Erythroblast (primary cell): ENCODE measurements at regions not wholly inside any gene's neighbourhood (a gene's known extent, or its start where the extent isn't known, plus 50 kb on each side); places are given as distances from the start of the nearest gene placed in this dataset.

Experiments
- DNase-seq, 2 experiments: peaks; one replicate each; lab custom pipeline; 2025; lab: John Stamatoyannopoulos, UW
- GATA1 ChIP-seq: IDR thresholded peaks from 2 replicates; pipeline ENCODE4 v1.6.1; 2011; ENCODE audit warnings: low read depth, mild to moderate bottlenecking, control low read depth, low read length, moderate library complexity
- POLR2A ChIP-seq: IDR thresholded peaks from 2 replicates; pipeline ENCODE4 v1.6.1; 2011; ENCODE audit warnings: mild to moderate bottlenecking, low read length

DNA sequence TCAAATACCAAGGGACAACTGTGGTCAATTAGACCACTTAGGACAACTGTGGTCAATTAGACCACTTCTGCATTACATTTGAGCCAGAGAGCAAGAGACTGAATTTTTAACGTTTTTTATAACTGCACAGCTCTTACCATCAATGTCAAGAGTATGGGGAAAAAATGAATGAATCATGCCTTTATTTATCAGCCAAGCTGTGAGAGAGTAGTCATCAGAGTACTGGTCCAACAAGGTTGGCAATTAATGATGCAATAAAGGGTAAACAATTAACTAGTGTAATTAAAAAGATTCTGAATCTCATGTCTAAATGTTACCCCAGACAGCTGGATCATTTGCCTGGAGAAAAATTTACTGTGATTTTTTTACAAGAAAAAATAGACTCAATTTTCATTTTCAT lies 381.1 kb downstream of the LIG4 start:
- TF ChIP-seq GATA1, result no peak
- TF ChIP-seq POLR2A, result no peak

DNA sequence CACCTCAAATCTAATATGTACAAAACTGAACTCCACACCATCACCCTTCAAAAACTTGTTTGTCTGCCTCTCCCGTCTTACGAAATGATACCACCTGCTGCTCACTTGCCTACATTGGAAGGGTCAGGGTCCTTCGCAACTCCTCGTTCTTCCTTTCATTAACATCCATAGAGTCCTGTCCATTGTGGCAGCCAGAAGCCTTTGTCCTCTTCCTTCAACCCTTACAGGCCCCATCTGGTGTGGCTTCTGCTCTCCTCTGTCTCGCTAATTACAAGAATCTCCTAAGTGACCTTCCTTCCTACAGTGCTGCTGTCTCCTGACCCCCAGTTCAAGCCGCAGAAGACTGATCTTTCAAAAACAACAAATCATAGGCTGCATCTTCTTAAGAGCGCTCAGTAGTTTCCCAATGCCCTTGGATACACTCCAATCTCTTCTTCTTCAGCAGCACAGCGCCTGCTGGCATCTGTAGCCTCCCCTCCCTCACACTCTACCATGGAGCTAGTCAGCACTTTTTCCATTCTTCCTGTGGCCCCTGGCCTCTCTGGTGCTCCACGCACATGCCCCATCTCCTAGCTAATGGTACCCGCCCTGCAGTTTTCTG lies 382.7 kb downstream of the LIG4 start:
- DNase-seq, result no peak
- TF ChIP-seq POLR2A (no peak), GATA1 (no peak)

More for the DNA sequence above, 381.1 kb downstream of the LIG4 start:
- no peak for DNase-seq

DNA sequence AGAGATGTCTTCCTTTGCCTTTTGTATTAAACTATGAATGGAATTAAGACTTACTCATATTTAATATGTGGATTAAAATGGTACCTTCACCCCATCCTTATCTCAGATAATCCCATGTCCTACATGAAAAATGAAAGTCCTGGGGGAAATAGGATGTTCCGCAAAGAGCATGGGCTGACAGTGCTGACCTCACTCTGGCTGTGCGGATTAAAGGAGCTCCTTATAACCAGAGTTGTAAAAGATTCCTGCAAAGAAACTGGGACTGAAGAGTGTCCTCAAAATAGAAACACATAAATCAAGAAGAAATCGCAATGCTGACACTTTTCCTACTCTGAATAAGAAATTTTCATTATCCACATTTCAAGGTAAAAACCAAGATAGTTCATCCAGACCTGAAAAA lies 384.5 kb downstream of the LIG4 start:
- no peak for DNase-seq
- no peak for TF ChIP-seq GATA1
- no peak for TF ChIP-seq POLR2A

DNA sequence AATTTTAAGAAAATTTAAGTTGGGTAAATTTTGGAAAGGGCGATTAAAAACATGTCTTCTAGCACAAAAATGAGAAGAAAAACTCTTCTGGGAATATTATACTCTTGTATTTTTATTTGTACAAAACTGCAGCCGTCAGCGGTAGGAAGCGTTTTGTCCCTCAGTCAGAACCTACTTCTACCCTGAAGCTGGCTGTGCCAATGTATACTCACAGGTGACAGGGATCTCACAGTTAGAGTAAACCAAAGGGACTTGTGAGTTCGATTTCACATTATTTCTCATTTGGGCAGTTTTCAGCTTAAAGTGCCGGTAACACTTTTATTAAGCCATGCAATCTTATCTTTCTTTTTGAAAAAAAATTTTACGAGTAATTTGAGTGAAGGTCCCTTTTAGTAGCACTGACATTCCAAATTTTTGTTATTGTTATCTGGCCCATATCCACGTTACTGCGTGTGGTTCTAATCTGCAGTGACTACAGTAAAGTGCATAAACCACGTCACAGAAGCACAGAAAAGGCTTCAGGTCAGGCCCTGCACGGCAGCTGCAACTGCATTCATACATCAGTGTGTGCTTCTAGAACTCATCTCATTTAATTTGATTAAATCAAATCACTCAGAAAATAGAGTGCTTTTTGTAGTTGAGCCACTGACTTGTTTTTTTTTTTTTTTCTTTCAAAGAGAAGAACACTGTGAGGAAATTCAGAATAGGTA lies 387.3 kb downstream of the LIG4 start:
- DNase-seq, result no peak
- TF ChIP-seq GATA1 (no peak), POLR2A (no peak)

DNA sequence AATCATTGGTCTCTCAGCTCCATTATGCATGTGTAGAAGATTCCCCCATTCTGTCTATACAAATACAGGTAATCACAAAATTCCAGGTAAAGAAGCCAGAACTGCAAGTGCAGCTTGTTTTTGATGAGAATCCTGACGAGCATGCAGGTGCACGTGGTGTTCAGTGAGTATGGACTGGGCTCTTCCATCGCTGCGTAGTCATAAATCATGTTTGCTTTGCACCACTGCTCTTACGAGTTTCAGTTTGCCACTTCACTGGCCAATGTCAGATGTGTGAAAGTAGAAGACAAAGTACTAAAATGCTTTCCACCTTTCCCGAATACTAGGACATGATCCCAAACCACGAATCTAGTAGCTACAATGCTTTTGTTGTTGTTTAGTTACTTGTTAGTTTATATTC lies 390.7 kb downstream of the LIG4 start:
- DNase-seq, result no peak
- TF ChIP-seq POLR2A (no peak), GATA1 (no peak)

DNA sequence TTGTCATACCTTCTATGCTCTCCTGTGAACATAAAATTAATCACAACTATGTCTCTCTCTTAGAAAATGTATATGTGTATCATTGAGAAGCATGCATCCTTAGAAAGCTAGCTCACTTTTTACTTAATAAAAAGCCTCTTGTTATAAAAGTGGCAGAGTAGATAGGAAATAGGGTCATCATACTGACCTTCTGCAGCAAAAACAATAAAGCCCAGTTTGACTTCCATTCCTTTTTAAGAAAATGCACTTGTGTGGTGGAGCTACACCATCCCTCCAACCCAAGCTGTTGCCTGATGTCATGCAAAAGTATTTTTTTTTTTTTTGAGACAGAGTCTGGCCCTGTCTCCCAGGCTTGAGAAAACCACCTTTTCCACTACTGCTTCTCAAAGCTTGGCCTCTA lies 393.3 kb downstream of the LIG4 start:
- TF ChIP-seq POLR2A, result no peak
- TF ChIP-seq GATA1, result no peak
- DNase-seq, result no peak

DNA sequence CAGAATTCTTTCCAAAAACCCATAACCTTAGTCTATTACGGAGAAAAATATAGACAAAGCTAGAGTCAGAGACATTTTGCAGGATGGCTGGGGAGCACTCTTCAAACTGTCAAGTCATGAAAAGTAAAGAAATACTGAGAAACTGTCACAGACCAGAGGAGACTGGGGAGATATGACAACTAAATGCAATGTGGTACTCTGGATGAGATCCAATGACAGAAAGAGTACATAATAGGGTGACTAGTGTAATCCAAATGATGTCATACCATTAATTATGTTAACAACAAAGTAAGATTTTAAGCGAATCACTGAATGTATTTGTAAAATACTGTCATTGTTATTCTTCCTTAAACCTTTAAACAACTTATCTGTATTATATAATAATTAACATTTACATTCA lies 393.8 kb downstream of the LIG4 start:
- DNase-seq, result no peak
- TF ChIP-seq GATA1 (no peak), POLR2A (no peak)

DNA sequence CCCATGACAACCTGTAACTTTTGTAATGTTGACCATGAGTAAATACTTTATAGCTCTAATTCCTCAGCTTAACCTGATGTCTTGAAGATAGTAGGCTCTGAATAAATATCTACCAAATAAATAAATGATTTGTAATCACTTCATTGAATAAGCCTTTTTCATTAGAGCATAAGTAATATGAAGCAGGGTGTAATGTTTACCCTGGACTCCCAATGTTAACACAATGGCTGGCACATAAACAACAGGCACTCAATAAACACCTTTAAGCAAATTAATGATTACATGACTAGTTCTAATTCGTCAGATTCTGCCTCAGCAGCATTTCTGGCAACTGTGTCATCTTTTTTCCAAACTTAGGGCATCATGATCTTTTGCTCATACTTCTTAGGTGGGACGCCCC lies 396.3 kb downstream of the LIG4 start:
- no peak for DNase-seq
- TF ChIP-seq POLR2A (no peak), GATA1 (no peak)

DNA sequence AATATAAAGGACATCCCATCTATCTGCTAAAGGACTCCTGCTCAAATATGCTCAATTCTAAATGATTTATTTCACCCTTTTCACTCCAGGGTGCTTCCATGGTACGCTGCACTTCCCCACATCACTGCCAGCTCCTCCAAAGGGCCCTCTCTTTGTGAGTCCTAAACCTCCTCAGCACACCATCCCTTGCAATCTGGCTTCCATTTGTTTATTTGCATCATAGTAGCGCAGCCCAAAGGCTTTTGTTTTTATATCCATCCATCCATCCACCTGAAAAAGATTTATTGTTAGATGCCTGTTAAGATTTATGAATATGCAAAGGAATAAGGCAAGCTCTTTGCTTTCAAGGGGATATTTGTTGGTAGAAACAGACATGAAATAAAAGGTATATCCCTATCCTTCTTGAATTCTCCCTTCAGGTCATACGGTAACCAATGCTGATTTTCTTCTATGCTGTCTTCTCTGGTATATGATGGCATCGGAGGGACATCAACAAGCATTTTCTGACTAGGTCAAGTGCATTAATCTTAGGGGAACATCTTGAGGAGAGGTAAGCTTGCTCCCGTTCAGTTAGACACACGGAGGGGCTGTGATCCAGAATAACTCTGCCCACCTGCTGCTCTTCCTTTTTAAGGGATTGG lies 397.6 kb downstream of the LIG4 start:
- DNase-seq, result no peak
- no peak for TF ChIP-seq GATA1
- TF ChIP-seq POLR2A, result no peak

DNA sequence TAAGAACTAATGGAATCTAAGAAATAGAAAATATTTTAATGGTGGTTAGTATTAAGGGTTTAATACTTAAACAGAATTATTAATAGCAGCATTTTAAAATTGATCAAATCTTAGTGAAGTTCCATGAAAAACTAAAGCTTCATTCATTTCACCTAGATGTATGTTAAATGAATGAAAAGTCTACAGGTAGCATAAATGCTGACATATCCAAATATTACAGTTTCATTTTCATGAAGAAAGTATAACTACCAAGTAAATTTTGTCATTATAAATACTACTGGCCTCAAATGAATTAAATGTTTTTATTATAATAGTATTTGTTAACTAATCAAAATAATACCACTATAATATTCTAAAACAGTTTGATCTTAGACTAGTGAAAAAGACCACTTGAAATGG lies 403.3 kb downstream of the LIG4 start:
- no peak for TF ChIP-seq GATA1
- TF ChIP-seq POLR2A, result no peak
- DNase-seq, result no peak

DNA sequence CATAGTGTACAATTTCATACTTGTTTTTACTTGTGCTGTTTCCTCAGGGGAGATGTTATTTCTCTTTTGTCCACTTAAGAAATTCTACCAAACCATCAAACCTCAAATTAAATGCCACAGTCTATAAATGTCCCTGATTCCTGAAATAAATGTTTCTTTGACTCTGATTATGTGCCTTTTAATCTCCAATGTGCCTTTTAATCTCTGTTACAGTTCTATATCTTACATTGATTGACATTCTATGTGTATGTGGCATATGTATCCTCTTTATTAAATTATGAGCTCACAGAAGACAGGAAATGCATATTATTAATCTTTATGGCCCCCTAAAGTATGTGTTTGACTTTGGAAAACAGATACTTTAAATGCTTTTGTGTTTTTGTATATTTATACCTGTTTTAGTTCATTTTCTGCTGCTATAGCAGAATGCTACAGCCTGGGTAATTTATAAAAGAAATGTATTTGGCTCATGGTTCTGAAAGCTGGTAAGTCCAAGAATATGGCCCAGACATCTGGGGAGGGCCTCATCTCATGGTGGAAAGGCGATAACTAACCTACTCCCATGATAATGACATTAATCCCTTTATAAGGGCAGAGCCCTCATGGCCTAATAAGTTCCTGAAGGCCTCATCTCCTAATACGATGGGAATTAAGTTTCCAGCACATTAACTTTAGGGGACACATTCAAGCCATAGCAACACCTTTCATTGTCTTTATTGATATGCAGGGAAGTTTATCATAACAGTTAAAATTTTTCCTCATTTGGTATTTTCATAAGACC lies 403.9 kb downstream of the LIG4 start:
- TF ChIP-seq POLR2A (no peak), GATA1 (no peak)
- no peak for DNase-seq

DNA sequence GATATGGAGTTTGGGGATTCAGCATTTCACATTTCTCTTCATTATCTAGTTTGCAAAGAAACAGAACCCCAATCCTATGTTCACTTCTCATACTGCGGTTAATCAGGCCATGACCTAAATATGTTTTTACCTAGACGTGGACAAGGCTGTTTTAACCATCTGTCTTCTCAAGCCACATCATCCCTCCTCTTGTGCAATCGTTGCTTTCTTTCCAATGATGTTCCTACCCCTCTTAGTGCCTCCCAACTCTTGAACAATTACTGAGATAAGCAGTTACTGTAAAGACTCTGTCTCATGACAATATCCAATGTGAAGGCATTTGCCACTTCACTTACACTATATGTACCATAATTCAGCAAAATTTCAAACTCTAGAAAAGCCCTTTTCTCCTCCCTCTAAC lies 406.2 kb downstream of the LIG4 start:
- TF ChIP-seq POLR2A, result no peak
- no peak for TF ChIP-seq GATA1
- DNase-seq, result no peak

DNA sequence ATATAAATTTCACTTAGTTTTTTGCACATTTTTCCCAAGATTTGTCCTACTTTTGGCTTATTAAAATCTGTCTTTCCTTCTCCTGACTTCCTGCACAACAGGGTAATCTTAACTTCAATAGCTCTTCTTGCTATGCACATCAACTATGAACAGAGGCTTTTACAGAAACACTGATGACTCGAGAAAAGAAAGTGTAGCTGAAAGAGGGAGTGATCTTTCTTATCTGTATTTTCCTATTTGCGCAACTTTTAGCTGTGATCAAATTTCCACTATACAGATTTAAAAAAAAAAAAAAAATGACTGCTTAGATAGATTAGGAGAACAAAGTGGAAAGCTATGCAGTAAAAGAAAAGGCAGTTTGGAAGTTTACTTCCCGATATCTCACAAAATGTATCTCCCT lies 406.9 kb downstream of the LIG4 start:
- no peak for DNase-seq
- TF ChIP-seq GATA1 (no peak), POLR2A (no peak)
